SIG-M5 treated with dmso at 0.1 percent for 504 hours (cell line): ENCODE measurements at regions not wholly inside any gene's neighbourhood (a gene's known extent, or its start where the extent isn't known, plus 50 kb on each side); places are given as distances from the start of the nearest gene placed in this dataset.

Experiments
- DNase-seq: peaks from one replicate; lab custom pipeline; 2025; ENCODE audit not compliant: unreplicated experiment; lab: John Stamatoyannopoulos, UW

DNA sequence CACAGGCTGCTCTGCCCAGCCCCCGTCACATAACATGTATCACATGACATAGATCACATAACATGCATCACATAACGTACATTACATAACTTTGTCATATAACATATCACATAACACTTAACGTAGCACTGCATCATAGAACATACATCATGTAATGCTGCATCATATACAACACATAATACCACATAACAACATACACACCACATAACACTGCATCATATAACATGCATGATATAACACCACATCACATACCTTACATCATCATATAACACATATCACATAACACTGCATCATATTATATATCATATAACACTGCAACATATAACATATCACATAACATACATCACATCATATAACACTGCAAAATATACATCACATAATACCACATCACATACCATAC, 83.8 kb downstream of the AXIN2 start:
- DNase-seq, result no peak

DNA sequence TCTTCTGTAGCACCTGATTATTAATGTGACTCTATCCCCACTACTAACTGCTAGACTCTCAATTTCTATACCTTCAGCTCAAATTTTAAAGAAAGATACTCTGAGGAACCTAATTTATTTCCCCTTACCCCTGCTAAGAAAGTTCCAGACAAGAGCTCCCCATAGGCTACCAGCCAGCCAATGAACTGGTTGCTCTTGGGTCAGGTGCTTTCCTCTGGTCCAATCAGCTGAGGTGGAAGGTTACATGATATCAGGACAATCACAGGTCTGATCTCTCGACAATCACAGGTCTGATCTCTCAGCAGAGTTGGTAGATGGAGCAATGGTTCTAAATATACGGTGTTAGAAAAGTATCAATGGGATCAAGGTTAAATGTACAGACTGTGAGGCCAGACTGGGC, 86.8 kb downstream of the AXIN2 start:
- no peak for DNase-seq

DNA sequence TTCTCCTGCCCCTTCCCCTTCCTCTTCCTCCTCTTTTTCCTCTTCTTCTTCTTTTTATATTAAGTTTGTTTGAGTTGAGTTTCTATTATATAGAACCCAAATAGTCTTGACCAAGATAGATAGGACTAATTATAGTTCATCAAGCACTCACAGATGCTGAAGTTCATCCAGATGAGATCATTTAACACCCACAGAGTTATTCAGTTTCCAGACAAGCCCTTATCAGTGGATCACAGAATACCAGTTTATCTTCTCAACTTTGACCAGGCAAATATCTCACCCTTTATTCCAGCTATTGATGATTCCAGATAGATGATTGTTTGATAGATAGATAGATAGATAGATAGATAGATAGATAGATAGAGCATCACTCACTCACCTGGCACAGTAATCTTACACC, 87.5 kb downstream of the AXIN2 start:
- no peak for DNase-seq

DNA sequence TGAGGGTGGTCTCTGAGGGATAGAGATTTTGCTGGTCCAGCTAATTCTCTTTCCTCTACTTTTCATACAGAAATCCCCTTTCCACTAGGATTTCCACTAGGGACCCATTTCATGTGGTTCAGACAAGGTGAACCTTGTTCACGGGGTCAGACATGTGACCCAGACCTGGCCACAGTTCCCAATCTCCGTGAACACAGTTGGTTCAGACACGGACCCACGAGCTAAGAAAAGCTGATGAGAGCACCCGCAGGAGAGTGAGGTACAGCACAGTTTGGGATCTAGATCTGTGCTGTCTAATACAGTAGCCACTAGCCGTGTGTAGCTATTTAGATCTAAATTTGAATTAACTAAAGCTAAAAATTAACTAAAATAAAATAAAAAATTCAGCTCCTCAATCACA, 88.1 kb downstream of the AXIN2 start:
- no peak for DNase-seq

DNA sequence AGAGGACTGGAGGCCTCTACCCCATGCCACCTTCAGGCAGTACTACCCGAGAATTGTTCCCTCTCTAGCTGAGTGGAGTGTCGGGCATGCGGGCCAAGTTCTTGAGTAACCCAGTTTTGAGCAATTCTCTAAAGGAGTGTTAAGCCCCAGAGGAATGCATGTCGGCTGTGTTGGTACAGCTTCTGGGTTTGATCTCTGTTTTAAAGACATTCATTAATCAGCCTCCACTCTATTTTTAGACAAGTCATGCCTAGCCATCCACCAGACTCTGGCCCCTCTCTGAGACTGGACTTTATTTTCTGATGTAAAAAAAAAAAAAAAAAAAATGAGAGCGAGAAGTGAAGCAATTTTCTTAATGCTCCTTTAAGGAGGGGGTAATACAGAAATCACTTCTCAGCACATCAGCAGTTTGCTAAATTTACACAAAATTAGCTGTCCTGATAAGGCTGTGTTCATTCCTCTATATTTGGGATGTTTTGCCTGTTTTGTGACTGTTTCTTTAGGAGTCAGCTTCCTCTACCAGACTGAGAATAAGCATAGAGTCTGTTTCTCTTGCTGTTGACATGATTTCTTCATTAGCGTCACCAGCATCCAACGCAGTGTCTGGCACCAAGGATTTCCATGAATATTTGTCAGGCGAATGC, 88.7 kb downstream of the AXIN2 start:
- no peak for DNase-seq

DNA sequence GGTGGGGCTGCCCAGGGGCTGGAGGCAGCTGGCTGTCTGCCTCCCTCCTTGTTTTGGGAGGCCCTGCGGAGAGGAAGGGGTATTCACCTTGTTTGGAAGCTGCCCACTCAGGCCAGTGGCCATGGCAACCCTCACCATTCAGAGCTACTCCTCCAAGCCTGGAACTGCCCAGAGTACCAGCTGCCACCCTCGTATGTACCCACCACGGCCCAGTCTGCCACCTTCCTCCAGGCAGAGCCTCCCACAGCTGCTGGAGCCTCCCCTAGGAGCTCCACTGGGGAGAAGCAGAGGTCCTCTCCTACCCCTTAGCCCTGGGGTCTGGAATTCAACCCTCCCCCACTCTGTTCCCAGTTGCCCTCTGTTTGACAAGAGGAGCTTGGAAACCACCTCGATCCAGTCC, 90.7 kb downstream of the AXIN2 start:
- DNase-seq, result no peak

DNA sequence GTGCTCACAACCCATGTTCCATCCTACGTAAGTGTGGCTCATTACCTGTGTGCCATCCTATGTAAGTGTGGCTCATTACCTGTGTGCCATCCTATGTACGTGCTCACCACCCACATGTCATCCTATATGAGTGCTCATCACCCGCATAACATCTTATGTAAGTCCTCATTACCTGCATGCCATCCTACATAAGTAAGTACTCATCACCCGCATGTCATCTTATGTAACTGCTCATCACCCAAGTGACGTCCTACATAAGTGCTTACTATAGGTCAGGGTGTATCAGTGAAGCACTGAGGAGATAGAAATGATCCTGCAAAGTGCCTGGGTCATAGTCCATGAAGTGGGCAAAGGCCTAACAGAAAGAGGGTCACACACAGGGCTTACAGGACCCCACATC, 93.1 kb downstream of the AXIN2 start:
- DNase-seq, result no peak

DNA sequence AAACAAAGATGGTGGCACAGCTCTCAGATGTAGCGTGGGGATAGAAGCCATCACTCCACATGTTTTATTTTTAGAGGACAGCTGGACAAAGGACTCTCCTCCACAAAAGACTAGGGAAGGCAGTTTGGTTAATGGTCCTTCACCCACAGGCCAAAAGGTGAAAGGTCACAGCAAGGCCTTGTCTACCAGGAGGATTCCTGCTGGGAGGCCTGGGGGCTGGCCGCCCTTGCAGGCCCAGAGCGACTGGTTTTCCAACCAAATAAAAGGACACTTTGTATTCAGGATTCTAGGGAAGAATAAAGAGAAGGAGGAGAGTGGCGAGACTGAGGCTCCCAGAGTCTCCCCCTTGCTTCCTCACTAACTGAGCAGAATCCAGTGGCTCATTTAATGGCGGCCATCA, 94.3 kb downstream of the AXIN2 start:
- no peak for DNase-seq

DNA sequence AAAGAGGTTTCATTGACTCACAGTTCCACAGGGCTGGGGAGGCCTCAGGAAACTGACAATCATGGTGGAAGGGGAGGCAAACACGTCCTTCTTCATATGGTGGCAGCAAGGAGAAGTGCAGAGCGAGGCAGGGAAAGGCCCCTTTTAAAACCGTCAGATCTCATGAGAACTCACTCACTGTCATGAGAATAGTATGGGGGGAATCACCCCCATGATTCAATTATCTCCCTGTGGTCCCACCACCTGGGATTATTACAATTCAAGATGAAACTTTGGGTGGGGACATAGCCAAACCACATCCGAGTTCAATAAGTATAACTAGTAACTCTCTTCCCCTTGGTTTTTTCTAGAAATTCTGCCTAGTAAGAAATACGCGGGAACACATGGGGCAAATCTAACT, 94.9 kb downstream of the AXIN2 start:
- DNase-seq, result no peak

DNA sequence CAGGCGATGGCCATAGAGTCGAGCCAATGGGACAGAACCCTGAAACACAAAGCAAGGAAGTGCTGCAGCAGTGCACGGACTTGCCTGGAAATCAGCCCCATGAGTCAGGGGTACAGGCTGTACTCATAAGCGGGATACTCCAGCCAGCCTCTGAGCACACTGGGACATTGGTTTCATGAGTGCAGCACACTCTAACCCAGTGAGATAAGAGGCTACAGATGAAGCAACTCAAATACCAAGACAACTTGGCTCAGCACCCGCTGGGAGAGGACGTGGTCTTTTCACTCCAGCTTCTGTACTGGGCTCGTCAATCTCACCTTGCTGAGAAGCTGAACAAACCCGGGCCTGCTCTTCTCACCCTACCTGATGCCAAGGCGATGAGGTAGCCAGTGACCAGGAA, 98.2 kb downstream of the AXIN2 start:
- no peak for DNase-seq

DNA sequence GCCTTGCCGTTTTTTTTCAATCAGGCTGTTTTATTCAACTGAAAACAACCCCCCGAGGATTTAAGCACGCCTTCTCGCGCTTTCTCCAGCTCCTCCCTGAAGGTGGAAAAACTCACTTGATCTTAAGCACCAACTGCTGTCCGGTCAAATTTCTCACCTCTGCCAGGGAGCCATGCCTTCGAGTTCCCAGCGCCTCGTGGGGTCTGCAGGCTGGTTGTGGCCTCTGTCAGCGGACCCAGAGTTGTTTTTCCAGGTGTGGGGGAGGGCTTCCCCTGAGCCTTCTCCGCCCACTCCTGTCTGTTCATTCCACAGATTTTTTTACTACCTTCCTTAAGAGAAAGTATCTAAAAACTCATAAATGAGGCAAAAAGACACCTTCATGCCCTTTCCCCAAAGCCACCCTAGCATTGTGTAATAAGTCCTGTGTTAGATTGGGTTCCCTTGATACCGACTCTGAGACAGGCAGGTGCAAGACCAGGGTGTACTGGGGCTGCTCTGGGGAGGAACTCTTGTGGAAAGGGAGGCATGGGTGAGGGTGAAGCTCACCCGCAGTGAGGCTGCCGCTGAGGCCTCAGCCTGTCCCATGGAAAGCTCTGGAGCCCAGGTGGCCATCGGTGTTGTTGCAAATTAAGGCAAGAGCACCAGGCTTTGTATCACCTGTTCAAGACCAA, 101.6 kb downstream of the AXIN2 start:
- DNase-seq, result no peak

DNA sequence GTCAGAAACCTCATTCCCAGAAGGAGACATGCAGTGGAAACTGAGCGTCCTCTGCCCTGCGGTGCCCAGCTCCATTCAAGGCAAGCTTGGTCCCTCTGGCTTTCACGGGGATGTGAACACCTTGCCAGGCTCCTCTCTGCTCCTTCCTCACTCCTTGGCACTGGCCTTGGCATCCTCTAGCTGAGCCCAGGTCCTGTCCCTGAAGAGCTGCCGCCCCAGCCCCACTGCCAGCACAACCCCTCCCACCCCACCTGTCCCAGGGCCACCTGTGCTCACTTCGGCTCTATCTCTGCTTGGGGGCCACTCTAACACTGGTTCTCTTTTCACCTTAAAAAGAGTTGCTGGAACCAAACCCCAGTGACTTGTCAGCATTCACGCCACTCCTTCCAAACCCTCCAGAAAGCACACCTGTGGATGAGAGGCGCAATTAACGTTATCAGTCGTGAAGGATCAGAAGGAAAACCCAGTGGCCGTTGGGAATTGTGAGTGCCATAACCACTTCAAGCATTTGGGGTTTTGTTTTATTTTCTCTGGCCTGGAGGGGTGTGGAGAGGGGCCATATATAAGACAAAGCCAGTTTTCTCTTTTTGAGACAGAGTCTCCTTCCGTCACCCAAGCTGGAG, 103.7 kb downstream of the AXIN2 start:
- DNase-seq, result no peak

DNA sequence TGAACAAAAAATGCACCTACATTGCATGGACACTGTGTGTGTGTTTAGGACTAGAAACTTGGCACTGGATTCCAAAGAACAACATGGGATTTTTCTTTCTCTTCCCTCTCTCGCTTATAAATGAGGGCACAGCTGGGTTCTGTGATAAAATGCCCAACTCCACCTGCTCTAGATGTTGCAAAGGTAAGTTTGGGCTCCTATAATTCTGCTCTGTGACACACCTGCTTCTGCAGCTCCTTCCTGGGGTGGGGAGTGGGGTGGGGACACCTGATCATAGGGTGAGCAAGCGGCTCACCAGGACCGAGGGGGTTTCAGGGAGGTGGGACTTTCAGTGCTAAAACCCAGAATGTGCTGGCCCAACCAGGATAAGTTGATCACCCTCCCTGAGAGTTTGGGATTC, 104.3 kb downstream of the AXIN2 start:
- DNase-seq, result no peak

DNA sequence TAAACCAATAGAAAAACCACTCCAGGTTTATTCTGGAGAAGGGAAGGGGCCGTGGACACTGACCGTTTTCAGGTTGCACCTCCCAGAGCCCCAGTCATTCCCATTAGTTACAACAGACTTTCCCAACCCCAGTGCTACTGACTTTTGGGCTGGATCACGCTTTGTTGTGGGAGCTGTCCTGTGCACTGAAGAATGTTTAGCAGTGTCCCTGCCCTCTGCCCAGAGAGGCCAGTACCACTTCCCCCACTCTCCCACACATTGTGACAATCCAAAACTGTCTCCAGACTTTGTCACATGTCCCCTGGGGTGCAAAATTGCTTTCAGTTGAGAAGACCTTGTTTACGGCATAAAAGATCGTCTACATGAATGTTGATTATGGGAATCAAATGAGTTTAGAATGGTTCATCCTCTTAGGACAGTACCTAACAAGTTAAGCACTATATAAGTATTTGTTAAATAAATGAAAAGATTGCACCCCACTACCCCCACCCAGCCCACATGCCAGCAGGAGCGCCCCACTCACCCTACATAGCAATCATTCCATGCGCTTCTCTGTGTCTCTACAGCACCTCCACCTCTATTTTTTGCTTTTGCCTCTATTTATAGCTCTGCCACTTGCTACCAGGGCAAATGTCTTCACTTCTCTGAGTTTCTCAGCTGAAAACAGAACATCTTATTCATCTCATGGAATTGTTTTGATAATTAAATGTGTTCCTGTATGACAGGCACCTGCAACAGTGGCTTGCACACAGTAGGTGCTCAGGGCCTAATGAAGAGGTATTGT, 104.9 kb downstream of the AXIN2 start:
- no peak for DNase-seq

DNA sequence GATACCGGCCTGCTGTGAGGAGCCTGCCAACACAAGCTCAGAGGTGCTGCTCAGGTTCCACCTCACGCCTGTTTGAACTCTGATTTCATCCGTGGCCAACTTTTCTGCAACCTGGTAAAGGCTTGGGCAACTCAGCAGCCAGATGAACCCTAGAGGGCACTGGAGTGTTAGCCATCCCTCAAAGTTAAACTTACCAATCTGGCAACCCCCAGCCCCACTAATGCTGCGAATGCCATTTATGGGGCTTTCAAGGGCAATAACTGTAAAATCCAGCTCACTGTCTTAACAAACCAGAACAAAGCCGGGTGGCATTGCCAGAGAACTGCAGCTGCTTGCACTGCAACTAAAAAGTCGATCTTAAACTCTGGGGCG, 105.5 kb downstream of the AXIN2 start:
- DNase-seq, result peak; percentile 6

DNA sequence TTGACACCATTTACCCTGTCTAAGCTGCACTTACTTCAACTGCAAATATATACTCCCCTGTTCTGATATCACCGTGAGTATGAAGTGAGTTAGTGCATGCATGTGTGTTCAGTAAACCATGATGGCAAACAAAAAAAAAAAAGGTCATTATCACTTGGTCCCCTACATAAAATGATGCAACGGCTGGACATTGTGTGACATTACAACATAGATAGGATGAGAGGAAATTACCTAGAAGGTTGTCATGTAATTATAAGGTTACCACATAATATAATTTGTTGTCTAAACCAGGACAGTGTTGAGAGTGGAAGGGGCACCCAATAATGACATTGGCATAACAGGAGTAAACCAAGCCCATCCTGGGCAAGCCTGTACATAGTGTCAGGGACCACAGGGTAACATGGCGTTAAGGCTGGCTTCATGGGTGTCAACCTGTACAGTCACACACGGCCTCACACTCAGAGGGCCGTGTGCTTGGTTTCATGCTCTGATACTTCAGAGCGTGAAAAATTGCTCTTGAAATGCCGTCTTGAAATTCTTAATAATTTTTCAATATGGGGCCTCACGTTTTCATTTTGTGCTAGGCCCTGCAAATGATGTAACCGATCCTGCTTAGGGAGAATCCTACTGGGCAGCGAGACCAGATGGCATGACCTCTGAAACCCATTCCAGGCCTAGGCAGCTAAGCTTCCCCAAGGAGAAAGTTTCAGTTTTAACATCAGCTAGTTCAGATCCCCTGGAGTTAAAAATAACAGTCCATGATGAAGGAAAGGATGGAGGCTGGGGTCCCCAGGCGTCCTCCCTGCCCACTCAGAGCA, 106.1 kb downstream of the AXIN2 start:
- DNase-seq, result no peak

DNA sequence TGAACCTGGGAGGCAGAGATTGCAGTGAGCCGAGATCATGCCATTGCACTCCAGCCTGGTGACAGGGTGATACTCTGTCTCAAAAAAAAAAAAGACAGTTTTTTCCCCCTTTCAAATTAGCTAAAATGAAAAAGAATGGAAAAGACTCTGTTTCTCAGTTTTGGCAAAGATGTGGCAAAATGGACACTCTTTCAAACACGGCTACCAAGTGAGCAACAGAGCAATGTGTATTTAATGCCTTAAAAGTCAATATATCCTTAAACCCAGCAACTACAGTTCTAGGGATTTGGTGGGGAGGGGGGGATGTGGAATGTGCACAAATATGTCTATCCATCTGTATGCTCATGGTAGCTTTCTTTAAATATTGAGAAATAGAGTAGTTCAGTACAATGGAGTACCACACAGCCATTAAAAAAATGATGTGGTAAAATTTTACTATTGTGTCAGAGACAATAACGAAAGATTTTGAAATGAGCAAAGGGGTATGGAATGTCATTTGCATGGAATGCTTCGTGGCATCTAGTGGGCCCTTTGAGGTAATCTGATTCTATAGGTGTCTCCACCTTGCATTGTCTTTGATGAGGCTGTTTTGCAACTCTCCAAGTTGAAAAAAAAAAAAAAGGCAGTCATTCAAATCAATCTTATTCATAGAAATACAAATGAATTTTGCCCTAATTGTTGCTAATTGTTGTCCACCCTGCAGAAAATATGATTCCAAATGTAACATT, 108.1 kb downstream of the AXIN2 start:
- no peak for DNase-seq

DNA sequence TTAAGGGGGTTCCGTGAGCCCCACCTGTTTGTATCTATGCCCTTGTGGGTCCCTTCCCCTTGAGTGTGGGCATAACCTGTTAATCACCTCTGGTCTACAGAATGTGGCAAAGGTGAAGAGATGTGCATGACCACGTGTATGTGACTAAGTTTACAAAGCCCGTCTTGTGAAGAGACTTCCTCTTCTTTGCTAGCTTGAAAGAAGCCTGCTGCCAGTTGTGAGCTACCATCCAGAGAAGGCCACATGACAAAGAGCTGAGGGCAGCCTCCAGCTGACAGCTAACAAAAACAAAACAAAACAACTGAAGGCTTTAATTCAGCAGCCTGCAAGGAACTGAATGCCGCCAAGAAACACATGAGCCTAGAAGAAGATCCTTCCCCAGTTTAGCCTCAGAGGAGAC, 112.0 kb downstream of the AXIN2 start:
- DNase-seq, result no peak

DNA sequence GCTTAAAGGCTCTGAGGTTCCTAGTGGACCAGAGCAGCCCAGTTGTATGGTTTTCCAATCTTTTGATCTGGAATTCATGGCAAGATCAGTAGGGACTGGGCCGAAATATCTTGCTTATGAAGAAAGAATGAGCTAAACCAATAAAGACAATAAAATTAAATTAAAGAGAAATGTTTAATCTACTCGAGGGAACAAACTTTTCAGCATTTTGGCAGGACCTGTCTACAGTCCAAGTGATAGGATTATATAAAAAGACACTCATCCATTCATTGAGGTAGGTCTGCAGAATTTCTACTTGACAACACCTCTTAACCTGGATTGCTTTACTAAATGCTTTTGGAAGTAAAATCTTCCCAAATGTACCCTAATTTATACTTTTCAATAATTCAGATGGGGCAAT, 113.6 kb downstream of the AXIN2 start:
- no peak for DNase-seq

DNA sequence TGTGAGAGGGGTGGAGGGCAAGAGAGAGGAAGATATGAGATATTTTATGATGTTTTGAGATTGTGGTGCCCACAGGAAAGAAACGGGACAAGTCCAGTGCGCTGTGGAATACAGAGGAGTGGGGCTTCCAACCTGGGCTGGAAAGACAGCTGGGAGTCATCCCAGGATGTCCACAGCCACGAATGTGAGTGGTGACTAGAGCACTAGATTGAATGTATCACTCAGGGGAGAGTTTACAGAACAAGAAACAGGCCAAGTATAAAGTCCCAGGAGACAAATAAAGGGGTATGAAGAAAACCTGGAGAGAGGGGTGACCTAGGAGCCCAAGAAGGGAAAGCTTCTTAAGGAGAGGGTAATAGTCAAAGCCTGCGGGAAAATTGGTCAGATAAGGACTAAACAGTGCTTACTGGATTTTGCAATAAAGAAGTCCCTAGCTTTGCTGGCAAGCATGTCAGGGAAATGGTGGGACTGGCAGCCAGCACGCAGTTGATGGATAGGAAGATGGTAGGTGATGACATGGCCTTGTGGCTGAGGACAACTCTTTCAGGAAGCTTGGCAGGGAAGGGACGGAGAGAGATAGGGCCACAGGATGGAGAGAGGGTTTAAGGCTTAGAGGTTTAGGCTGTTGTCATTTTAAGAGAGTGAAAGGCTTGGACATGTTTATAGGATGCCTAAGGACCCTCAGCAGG, 114.5 kb downstream of the AXIN2 start:
- no peak for DNase-seq
